Panc1 (cell line): ENCODE measurements at regions not wholly inside any gene's neighbourhood (a gene's known extent, or its start where the extent isn't known, plus 50 kb on each side); places are given as distances from the start of the nearest gene placed in this dataset.

ENCODE experiments used
- ATAC-seq: fragments of 200-7000 bp; cut with Tn5 transposase; 2 replicates; pipeline ENCODE4 v1.9.1; 2020; ENCODE audit warnings: mild to moderate bottlenecking, moderate library complexity
- BruUV-seq: library from RNA; stranded (reverse); fragments of 400-500 nt; replicated peaks from 2 replicates; lab custom pipeline; 2021; lab: Mats Ljungman, UMichigan
- CTCF ChIA-PET: fragments of 300-600 bp; sonication (Branson Sonifier 250); formaldehyde crosslinking; loops from one replicate; lab custom pipeline; 2022; ENCODE audit warnings: antibody characterized with exemption; lab: Charles Lee
- POLR2A ChIA-PET: fragments of 300-600 bp; sonication (Branson Sonifier 250); formaldehyde crosslinking; loops from one replicate; lab custom pipeline; 2022; ENCODE audit warnings: antibody characterized with exemption; lab: Charles Lee
- DNase-seq: peaks from one replicate; pipeline ENCODE4 v3.0.0-alpha.2; 2010; ENCODE audit warnings: low read depth, low spot score
- H3K27ac ChIP-seq: 2 replicates; pipeline ENCODE4 v1.5.1; 2011; ENCODE audit warnings: mild to moderate bottlenecking, low read length, inconsistent platforms
- H3K27me3 ChIP-seq: fragments of 200-500 bp; sonication (Bioruptor generic); 2 replicates; pipeline ENCODE4 v1.6.0; 2014; ENCODE audit warnings: low read length, inconsistent platforms; ENCODE audit not compliant: control insufficient read depth, insufficient read depth
- H3K36me3 ChIP-seq: fragments of 200-500 bp; sonication (Bioruptor generic); 2 replicates; pipeline ENCODE4 v1.5.1; 2014; ENCODE audit warnings: inconsistent platforms, mild to moderate bottlenecking, low read length, moderate library complexity; ENCODE audit not compliant: control insufficient read depth, insufficient read depth
- H3K4me1 ChIP-seq: 2 replicates; pipeline ENCODE4 v1.5.1; 2011; ENCODE audit warnings: inconsistent platforms, mild to moderate bottlenecking, low read length, moderate library complexity; ENCODE audit not compliant: control insufficient read depth, insufficient read depth
- H3K4me3 ChIP-seq, 2 experiments: 2 replicates each; pipeline ENCODE4 v1.5.1; 2011 to 2012; ENCODE audit warnings: low read depth in 2 of 2, low read length in 2 of 2, mild to moderate bottlenecking in 2 of 2, inconsistent platforms in 1 of 2, moderate library complexity in 1 of 2
- H3K9me3 ChIP-seq: fragments of 200-500 bp; sonication (Bioruptor generic); 2 replicates; pipeline ENCODE4 v1.5.1; 2014; ENCODE audit warnings: low read depth, mild to moderate bottlenecking, inconsistent platforms, low read length, moderate library complexity; ENCODE audit not compliant: control insufficient read depth, insufficient read depth
- POLR2AphosphoS5 ChIP-seq: IDR thresholded peaks from 2 replicates; pipeline ENCODE4 v1.6.1; 2012; ENCODE audit warnings: mild to moderate bottlenecking, low read depth, low read length, moderate library complexity
- SIN3A ChIP-seq: IDR thresholded peaks from 2 replicates; pipeline ENCODE4 v1.6.1; 2012; ENCODE audit warnings: low read depth, mild to moderate bottlenecking, low read length, moderate library complexity, borderline replicate concordance; ENCODE audit not compliant: insufficient read depth
- TCF7L2 ChIP-seq: IDR thresholded peaks from 2 replicates; pipeline ENCODE4 v1.6.1; 2011; ENCODE audit warnings: mild to moderate bottlenecking, low read depth, low read length, inconsistent platforms
- in situ Hi-C: cut with HindIII; loops from 2 replicates; pipeline ENCODE4 v1.10.0; 2016; ENCODE audit warnings: low sequenced_read_pairs, low pct_unique_long_range_greater_than_20kb
- intact Hi-C: fragments of 100-400 bp; cut with micrococcal nuclease; formaldehyde crosslinking; loops from one replicate; pipeline ENCODE4 v1.10.0; 2022; ENCODE audit not compliant: unreplicated experiment
- TF ChIP-seq, protein P1 (sequence below): fragments of 450-650 bp; IDR thresholded peaks from 2 replicates; pipeline ENCODE4 v1.5.1; 2017; ENCODE audit warnings: mild to moderate bottlenecking
- TF ChIP-seq, protein P2 (sequence below), 2 experiments: IDR thresholded peaks; 2 replicates each; pipeline ENCODE4 v1.6.1; 2011 to 2012; ENCODE audit warnings: low read depth in 2 of 2, control low read depth in 1 of 2, low read length in 1 of 2, mild to moderate bottlenecking in 1 of 2, moderate library complexity in 1 of 2; ENCODE audit not compliant: insufficient read depth in 1 of 2

DNA sequence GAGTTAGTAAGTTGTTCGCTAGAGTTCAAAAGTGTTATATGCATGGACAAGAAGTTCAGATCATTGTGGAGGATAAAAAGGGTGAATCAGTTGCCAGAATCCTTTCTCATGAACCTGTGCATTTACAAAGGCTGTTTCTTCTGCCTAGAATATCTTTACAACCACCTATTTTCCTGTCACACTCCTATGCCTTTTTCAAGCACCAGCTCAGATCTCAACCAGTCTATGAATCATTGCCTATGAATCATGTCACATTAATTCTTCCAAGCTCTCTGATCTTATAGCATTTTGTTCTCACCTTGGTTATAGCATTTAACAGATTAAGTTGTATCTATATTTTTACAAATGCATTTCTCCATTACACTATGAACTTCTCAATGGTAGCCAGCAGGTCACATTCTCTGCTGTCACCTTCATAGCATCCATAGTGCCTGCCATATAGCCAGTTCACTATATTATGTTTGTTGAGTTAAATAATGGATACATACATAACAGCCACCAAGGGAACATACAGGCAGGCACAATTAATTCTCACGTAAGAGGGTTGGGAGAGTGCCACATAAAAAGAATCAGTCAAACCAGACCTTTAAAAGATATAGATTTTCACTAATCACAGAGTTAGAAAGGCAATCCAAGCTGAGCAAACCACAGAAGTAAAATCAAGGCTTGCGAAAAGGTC lies 573.0 kb downstream of the FOXG1 start:
- ATAC-seq: no peak

DNA sequence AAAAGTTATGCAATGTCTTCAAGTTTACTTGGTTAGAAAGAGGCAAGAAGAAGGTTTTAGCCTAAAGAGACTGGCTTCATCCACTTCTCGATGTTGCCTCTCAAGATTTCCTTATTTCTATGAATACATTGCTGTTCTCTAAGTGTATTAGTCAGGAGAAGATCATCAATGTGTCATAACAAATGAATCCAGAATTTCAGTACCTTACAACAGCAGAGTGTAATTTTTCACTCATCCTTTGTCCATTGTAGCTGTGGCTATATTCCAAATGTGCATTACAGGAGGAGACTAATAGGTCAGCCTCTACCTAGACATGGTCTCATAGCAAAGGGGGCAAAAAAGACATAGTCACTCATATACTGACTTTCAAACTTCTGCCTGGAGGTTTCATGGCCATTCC lies 579.1 kb downstream of the PRKD1 start:
- DNase-seq: no peak
- H3K36me3 ChIP-seq: no peaks in the 10 kb centered on the region
- ChIA-PET POLR2A (no interaction called here), CTCF (no interaction called here)
- TF ChIP-seq, protein P1, sequence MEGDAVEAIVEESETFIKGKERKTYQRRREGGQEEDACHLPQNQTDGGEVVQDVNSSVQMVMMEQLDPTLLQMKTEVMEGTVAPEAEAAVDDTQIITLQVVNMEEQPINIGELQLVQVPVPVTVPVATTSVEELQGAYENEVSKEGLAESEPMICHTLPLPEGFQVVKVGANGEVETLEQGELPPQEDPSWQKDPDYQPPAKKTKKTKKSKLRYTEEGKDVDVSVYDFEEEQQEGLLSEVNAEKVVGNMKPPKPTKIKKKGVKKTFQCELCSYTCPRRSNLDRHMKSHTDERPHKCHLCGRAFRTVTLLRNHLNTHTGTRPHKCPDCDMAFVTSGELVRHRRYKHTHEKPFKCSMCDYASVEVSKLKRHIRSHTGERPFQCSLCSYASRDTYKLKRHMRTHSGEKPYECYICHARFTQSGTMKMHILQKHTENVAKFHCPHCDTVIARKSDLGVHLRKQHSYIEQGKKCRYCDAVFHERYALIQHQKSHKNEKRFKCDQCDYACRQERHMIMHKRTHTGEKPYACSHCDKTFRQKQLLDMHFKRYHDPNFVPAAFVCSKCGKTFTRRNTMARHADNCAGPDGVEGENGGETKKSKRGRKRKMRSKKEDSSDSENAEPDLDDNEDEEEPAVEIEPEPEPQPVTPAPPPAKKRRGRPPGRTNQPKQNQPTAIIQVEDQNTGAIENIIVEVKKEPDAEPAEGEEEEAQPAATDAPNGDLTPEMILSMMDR: no peak
- TF ChIP-seq TCF7L2 (no peak), SIN3A (no peak), POLR2AphosphoS5 (no peak)
- TF ChIP-seq, protein P2, sequence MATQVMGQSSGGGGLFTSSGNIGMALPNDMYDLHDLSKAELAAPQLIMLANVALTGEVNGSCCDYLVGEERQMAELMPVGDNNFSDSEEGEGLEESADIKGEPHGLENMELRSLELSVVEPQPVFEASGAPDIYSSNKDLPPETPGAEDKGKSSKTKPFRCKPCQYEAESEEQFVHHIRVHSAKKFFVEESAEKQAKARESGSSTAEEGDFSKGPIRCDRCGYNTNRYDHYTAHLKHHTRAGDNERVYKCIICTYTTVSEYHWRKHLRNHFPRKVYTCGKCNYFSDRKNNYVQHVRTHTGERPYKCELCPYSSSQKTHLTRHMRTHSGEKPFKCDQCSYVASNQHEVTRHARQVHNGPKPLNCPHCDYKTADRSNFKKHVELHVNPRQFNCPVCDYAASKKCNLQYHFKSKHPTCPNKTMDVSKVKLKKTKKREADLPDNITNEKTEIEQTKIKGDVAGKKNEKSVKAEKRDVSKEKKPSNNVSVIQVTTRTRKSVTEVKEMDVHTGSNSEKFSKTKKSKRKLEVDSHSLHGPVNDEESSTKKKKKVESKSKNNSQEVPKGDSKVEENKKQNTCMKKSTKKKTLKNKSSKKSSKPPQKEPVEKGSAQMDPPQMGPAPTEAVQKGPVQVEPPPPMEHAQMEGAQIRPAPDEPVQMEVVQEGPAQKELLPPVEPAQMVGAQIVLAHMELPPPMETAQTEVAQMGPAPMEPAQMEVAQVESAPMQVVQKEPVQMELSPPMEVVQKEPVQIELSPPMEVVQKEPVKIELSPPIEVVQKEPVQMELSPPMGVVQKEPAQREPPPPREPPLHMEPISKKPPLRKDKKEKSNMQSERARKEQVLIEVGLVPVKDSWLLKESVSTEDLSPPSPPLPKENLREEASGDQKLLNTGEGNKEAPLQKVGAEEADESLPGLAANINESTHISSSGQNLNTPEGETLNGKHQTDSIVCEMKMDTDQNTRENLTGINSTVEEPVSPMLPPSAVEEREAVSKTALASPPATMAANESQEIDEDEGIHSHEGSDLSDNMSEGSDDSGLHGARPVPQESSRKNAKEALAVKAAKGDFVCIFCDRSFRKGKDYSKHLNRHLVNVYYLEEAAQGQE (IDR thresholded peaks at IDR 0.05; ENCODE audit: insufficient read depth in 1 of 2, low read depth in 2 of 2, low read length in 1 of 2): no peak
- no peak overlapping the region for H3K27ac ChIP-seq
- no peaks in the 10 kb centered on the region for H3K4me1 ChIP-seq
- BruUV-seq: no TSS peak
- no peaks in the 10 kb centered on the region for H3K9me3 ChIP-seq
- no peak for ATAC-seq
- no peaks in the 10 kb centered on the region for H3K27me3 ChIP-seq
- in situ Hi-C loops: no loop called here
- no peak overlapping the region for H3K4me3 ChIP-seq
- intact Hi-C loops: no loop called here

More for the DNA sequence above, 573.0 kb downstream of the FOXG1 start:
- H3K4me1 ChIP-seq: no peaks in the 10 kb centered on the region
- in situ Hi-C loops: no loop called here
- H3K36me3 ChIP-seq: no peaks in the 10 kb centered on the region
- ChIA-PET CTCF (no interaction called here), POLR2A (no interaction called here)
- DNase-seq: no peak
- no peak overlapping the region for H3K27ac ChIP-seq
- no TSS peak for BruUV-seq
- no peaks in the 10 kb centered on the region for H3K27me3 ChIP-seq
- no peak overlapping the region for H3K4me3 ChIP-seq
- H3K9me3 ChIP-seq: no peaks in the 10 kb centered on the region
- no peak for TF ChIP-seq POLR2AphosphoS5
- TF ChIP-seq SIN3A: no peak
- TF ChIP-seq TCF7L2: no peak
- TF ChIP-seq, protein P2 (IDR thresholded peaks at IDR 0.05; ENCODE audit: insufficient read depth in 1 of 2, low read depth in 2 of 2, low read length in 1 of 2): no peak
- intact Hi-C loops: no loop called here
